OCI-LY7 (cell line): ENCODE measurements at regions not wholly inside any gene's neighbourhood (a gene's known extent, or its start where the extent isn't known, plus 50 kb on each side); places are given as distances from the start of the nearest gene placed in this dataset.

Experiments
- BruUV-seq: library from RNA; stranded (reverse); fragments of 400-500 nt; replicated peaks from 2 replicates; lab custom pipeline; 2021; lab: Mats Ljungman, UMichigan
- CTCF ChIA-PET: fragments of 300-600 bp; sonication (Branson Sonifier 250); formaldehyde crosslinking; loops from one replicate; lab custom pipeline; 2022; ENCODE audit warnings: antibody characterized with exemption; ENCODE audit not compliant: unreplicated experiment; lab: Charles Lee
- POLR2A ChIA-PET: fragments of 300-600 bp; sonication (Branson Sonifier 250); formaldehyde crosslinking; loops from one replicate; lab custom pipeline; 2022; ENCODE audit warnings: antibody characterized with exemption; lab: Charles Lee
- DNase-seq: peaks from one replicate; pipeline ENCODE4 v3.0.0-alpha.2; 2015; ENCODE audit warnings: low spot score
- H2AFZ ChIP-seq: fragments of 200-600 bp; sonication (generic), shearing (Covaris generic); 2 replicates; pipeline ENCODE4 v1.6.1; 2014; ENCODE audit warnings: mild to moderate bottlenecking, antibody characterized with exemption, low read length, moderate library complexity
- H3K27ac ChIP-seq: fragments of 200-600 bp; sonication (generic); 2 replicates; pipeline ENCODE4 v1.5.1; 2014; ENCODE audit warnings: mixed run types, low read depth, mild to moderate bottlenecking, moderate library complexity, low read length, inconsistent platforms; ENCODE audit not compliant: poor library complexity, severe bottlenecking
- H3K36me3 ChIP-seq: fragments of 200-600 bp; sonication (generic); 2 replicates; pipeline ENCODE4 v1.6.1; 2014; ENCODE audit warnings: mild to moderate bottlenecking, antibody characterized with exemption, low read length, moderate library complexity, mixed read lengths; ENCODE audit not compliant: insufficient read depth
- H3K4me1 ChIP-seq: fragments of 200-600 bp; sonication (generic); 2 replicates; pipeline ENCODE4 v1.5.1; 2014; ENCODE audit warnings: mild to moderate bottlenecking, low read length; ENCODE audit not compliant: insufficient read depth, poor library complexity, severe bottlenecking
- H3K4me2 ChIP-seq: fragments of 200-600 bp; sonication (generic); 2 replicates; pipeline ENCODE4 v1.6.1; 2014; ENCODE audit warnings: mild to moderate bottlenecking, low read length
- H3K4me3 ChIP-seq: fragments of 200-600 bp; sonication (generic); 2 replicates; pipeline ENCODE4 v1.5.1; 2014; ENCODE audit warnings: mild to moderate bottlenecking, low read depth, low read length; ENCODE audit not compliant: poor library complexity, severe bottlenecking
- H3K79me2 ChIP-seq: fragments of 200-600 bp; sonication (generic); 2 replicates; pipeline ENCODE4 v1.6.1; 2016; ENCODE audit warnings: low read depth, mild to moderate bottlenecking, low read length, moderate library complexity, mixed read lengths; ENCODE audit not compliant: insufficient read depth
- H3K9me2 ChIP-seq: fragments of 200-600 bp; sonication (generic); 2 replicates; pipeline ENCODE4 v1.6.1; 2016; ENCODE audit warnings: mild to moderate bottlenecking, low read length, mixed read lengths; ENCODE audit not compliant: insufficient read depth
- H3K9me3 ChIP-seq: fragments of 200-600 bp; sonication (generic); 2 replicates; pipeline ENCODE4 v1.6.1; 2014; ENCODE audit warnings: mild to moderate bottlenecking, mixed run types, low read length, mixed read lengths
- H4K20me1 ChIP-seq: fragments of 200-600 bp; sonication (generic); 2 replicates; pipeline ENCODE4 v1.6.1; 2014; ENCODE audit warnings: mild to moderate bottlenecking, antibody characterized with exemption, low read length, moderate library complexity, mixed read lengths; ENCODE audit not compliant: insufficient read depth
- CTCF ChIP-seq: fragments of 200-600 bp; sonication (generic); conservative IDR thresholded peaks from 2 replicates; pipeline ENCODE4 v1.5.1; 2014; ENCODE audit warnings: mild to moderate bottlenecking, antibody characterized with exemption, low read length, moderate library complexity, mixed read lengths
- EZH2phosphoT487 ChIP-seq: fragments of 200-600 bp; sonication (generic); IDR thresholded peaks from 2 replicates; pipeline ENCODE4 v1.6.1; 2018; ENCODE audit warnings: low read depth, borderline replicate concordance, mild to moderate bottlenecking, mixed run types, antibody characterized with exemption, low read length, moderate library complexity, mixed read lengths
- intact Hi-C: fragments of 100-400 bp; cut with micrococcal nuclease; formaldehyde crosslinking; loops from one replicate; pipeline ENCODE4 v1.10.0; 2022; ENCODE audit not compliant: unreplicated experiment

GRCh38 chr7:53641091-53641490 lies 605.7 kb downstream of the POM121L12 start:
- H3K9me2 ChIP-seq: no peaks in the 10 kb centered on the region
- no peaks in the 10 kb centered on the region for H3K36me3 ChIP-seq
- no peaks in the 10 kb centered on the region for H3K4me1 ChIP-seq
- ChIA-PET POLR2A (no interaction called here), CTCF (no interaction called here)
- no peak for TF ChIP-seq EZH2phosphoT487
- TF ChIP-seq CTCF: no peak
- no TSS peak for BruUV-seq
- no peak for DNase-seq
- H4K20me1 ChIP-seq: no peaks in the 10 kb centered on the region
- H3K27ac ChIP-seq: no peak overlapping the region
- intact Hi-C loops: no loop called here
- no peaks in the 10 kb centered on the region for H3K9me3 ChIP-seq
- no peak overlapping the region for H3K4me3 ChIP-seq
- H2AFZ ChIP-seq: no peak overlapping the region
- no peaks in the 10 kb centered on the region for H3K79me2 ChIP-seq
- no peak overlapping the region for H3K4me2 ChIP-seq

- Histone ChIP-seq H3K79me2 (no peaks in the 10 kb centered on the region), H3K4me3 (no peak overlapping the region), H3K9me3 (no peaks in the 10 kb centered on the region), H3K4me1 (no peaks in the 10 kb centered on the region), H3K27ac (no peak overlapping the region), H2AFZ (no peak overlapping the region), H4K20me1 (no peaks in the 10 kb centered on the region), H3K9me2 (no peaks in the 10 kb centered on the region), H3K36me3 (no peaks in the 10 kb centered on the region), H3K4me2 (no peak overlapping the region)
- intact Hi-C loops: no loop called here
- no TSS peak for BruUV-seq
- DNase-seq: no peak
- CTCF ChIA-PET: no interaction called here
- POLR2A ChIA-PET: interaction anchor here (0.6 kb wide), 1 partner anchor 123 kb away, joined by 3 read pairs; no protein-coding TSS in a partner anchor
- no peak for TF ChIP-seq CTCF
- TF ChIP-seq EZH2phosphoT487: no peak
These were observed 606.9 kb downstream of the POM121L12 start for GRCh38 chr7:53642361-53642760.

GRCh38 chr7:53642866-53643265 lies 607.4 kb downstream of the POM121L12 start:
- Histone ChIP-seq H3K9me2 (no peaks in the 10 kb centered on the region), H3K36me3 (no peaks in the 10 kb centered on the region), H4K20me1 (no peaks in the 10 kb centered on the region), H3K4me3 (no peak overlapping the region), H3K27ac (no peak overlapping the region), H3K79me2 (no peaks in the 10 kb centered on the region), H3K4me1 (no peaks in the 10 kb centered on the region), H3K4me2 (no peak overlapping the region), H2AFZ (no peak overlapping the region), H3K9me3 (no peaks in the 10 kb centered on the region)
- ChIA-PET CTCF (no interaction called here), POLR2A (interaction anchor here (0.6 kb wide), 1 partner anchor 123 kb away, joined by 3 read pairs; no protein-coding TSS in a partner anchor)
- intact Hi-C loops: no loop called here
- no peak for DNase-seq
- BruUV-seq: no TSS peak
- TF ChIP-seq EZH2phosphoT487: no peak
- TF ChIP-seq CTCF: no peak
